ENCODE measurements at regions not wholly inside any gene's neighbourhood (a gene's known extent, or its start where the extent isn't known, plus 50 kb on each side); places are given as distances from the start of the nearest gene placed in this dataset.

DNA sequence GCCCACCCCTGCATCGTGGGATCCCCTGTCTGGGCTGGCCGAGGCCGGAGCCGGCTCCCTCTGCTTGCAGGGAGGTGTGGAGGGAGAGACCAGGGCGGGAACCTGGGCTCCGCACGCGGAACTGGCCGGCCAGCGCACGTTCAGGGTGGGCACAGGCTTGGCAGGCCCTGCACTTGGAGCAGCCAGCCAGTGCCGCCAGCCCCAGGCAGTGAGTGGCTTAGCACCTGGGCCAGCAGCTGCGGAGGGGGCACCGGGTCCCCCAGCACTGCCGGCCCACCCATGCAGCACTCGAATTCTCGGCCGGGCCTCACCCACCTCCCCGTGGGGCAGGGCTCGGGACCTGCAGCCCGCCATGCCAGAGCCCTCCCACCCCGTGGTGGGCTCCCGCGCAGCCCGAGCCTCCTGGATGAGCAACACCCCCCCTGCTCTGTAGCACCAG, 422.6 kb downstream of the AMY1C start:
- Mint-ChIP-seq H3K4me3 (no peak overlapping the region), H3K9me3 (peaks cover 15 to 18% (median 16%) of the 10 kb centered on the region in 3 donors), H3K36me3 (no peaks in the 10 kb centered on the region), H3K27me3 (no peaks in the 10 kb centered on the region), H3K4me1 (no peaks in the 10 kb centered on the region), H3K27ac (no peak overlapping the region)
- WGBS (ENCODE audit: insufficient coverage): 88% methylated on average over 15 of the region's 25 CpGs
- ATAC-seq (replicated peaks in 1 of 4): no peak
- no peak overlapping the region for H3K4me3 ChIP-seq (ENCODE audit: control insufficient read depth in 1 of 2, extremely low read depth in 1 of 2, low read length in 1 of 2)
- ChIA-PET POLR2A (no interaction called here), CTCF (no interaction called here)
- no peak overlapping the region for H3K27ac ChIP-seq (ENCODE audit: low read length)
- H3K4me1 ChIP-seq (ENCODE audit: control insufficient read depth in 1 of 2, extremely low read depth in 1 of 2, insufficient read depth in 2 of 2, low read length in 2 of 2): no peaks in the 10 kb centered on the region
- H3K9me3 ChIP-seq: peaks cover 2% of the 10 kb centered on the region
- H3K27me3 ChIP-seq (replicated peaks in 1 of 2; ENCODE audit: control insufficient read depth in 2 of 2, extremely low read depth in 1 of 2, insufficient read depth in 2 of 2, low read length in 1 of 2): no peaks in the 10 kb centered on the region
- no peak for DNase-seq
- no peaks in the 10 kb centered on the region for H3K36me3 ChIP-seq (ENCODE audit: control insufficient read depth in 2 of 2, extremely low read depth in 1 of 2, insufficient read depth in 1 of 2, low read length in 1 of 2)

DNA sequence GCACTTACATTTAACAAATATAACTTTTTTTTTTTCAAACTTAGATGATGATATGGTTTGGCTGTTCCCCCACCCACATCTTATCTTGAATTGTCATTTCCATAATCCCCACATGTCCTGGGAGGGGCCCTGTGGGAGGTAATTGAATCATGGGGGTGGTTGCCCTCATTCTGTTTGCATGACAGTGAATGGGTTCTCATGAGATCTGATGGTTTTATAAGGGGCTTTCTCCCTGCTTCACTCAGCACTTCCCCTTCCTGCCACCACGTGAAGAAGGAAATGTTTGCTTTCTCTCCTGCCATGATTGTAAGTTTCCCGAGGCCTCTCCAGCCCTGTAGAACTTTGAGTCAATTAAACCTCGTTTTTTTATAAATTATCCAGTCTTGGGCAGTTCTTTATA, 432.6 kb downstream of the AMY1C start:
- H3K36me3 ChIP-seq (ENCODE audit: control insufficient read depth in 2 of 2, extremely low read depth in 1 of 2, insufficient read depth in 1 of 2, low read length in 1 of 2): no peaks in the 10 kb centered on the region
- WGBS (ENCODE audit: insufficient coverage): no CpG with 5 or more reads among the region's 3 CpGs
- no peak overlapping the region for H3K4me3 Mint-ChIP-seq
- H3K36me3 Mint-ChIP-seq: no peaks in the 10 kb centered on the region
- no peak overlapping the region for H3K27ac ChIP-seq (ENCODE audit: low read length)
- H3K27ac Mint-ChIP-seq: no peak overlapping the region
- ChIA-PET POLR2A (no interaction called here), CTCF (no interaction called here)
- H3K27me3 Mint-ChIP-seq: no peaks in the 10 kb centered on the region
- H3K27me3 ChIP-seq (replicated peaks in 1 of 2; ENCODE audit: control insufficient read depth in 2 of 2, extremely low read depth in 1 of 2, insufficient read depth in 2 of 2, low read length in 1 of 2): no peaks in the 10 kb centered on the region
- no peaks in the 10 kb centered on the region for H3K4me1 ChIP-seq (ENCODE audit: control insufficient read depth in 1 of 2, extremely low read depth in 1 of 2, insufficient read depth in 2 of 2, low read length in 2 of 2)
- H3K4me3 ChIP-seq (ENCODE audit: control insufficient read depth in 1 of 2, extremely low read depth in 1 of 2, low read length in 1 of 2): no peak overlapping the region
- H3K4me1 Mint-ChIP-seq: no peaks in the 10 kb centered on the region
- ATAC-seq (replicated peaks in 1 of 4) (no peak), DNase-seq (no peak)
- no peaks in the 10 kb centered on the region for H3K9me3 ChIP-seq
- peaks cover 5 to 12% (median 8%) of the 10 kb centered on the region in 3 donors for H3K9me3 Mint-ChIP-seq

DNA sequence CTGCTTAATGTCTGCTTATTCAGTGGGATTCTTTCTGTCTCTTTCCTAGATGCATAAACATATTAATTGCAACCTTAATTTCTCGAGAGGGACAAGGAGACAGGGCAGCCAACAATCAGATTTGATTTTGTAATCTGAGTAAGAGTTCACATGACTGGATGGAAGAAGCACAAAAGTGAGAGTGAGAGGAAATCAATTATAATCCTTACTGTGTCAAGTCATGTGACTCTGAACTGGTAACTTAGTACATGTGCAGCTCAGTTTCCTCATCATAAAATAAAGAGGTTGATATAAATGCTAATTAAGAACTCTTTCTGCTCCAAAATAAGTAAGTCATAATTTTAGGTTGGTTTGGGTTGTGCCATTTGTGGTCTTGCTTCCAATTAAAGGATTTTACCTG, 439.5 kb downstream of the AMY1C start:
- H3K9me3 Mint-ChIP-seq: peaks cover 13 to 23% (median 19%) of the 10 kb centered on the region in 3 donors
- ATAC-seq (replicated peaks in 1 of 4) (no peak), DNase-seq (no peak)
- H3K4me3 Mint-ChIP-seq: no peak overlapping the region
- no peaks in the 10 kb centered on the region for H3K27me3 ChIP-seq (replicated peaks in 1 of 2; ENCODE audit: control insufficient read depth in 2 of 2, extremely low read depth in 1 of 2, insufficient read depth in 2 of 2, low read length in 1 of 2)
- ChIA-PET CTCF (no interaction called here), POLR2A (no interaction called here)
- no CpG with 5 or more reads among the region's 1 CpG for WGBS (ENCODE audit: insufficient coverage)
- H3K9me3 ChIP-seq: no peaks in the 10 kb centered on the region
- no peaks in the 10 kb centered on the region for H3K4me1 Mint-ChIP-seq
- no peaks in the 10 kb centered on the region for H3K36me3 ChIP-seq (ENCODE audit: control insufficient read depth in 2 of 2, extremely low read depth in 1 of 2, insufficient read depth in 1 of 2, low read length in 1 of 2)
- H3K27ac ChIP-seq (ENCODE audit: low read length): no peak overlapping the region
- H3K36me3 Mint-ChIP-seq: no peaks in the 10 kb centered on the region
- no peaks in the 10 kb centered on the region for H3K27me3 Mint-ChIP-seq
- no peak overlapping the region for H3K4me3 ChIP-seq (ENCODE audit: control insufficient read depth in 1 of 2, extremely low read depth in 1 of 2, low read length in 1 of 2)
- no peak overlapping the region for H3K27ac Mint-ChIP-seq
- no peaks in the 10 kb centered on the region for H3K4me1 ChIP-seq (ENCODE audit: control insufficient read depth in 1 of 2, extremely low read depth in 1 of 2, insufficient read depth in 2 of 2, low read length in 2 of 2)

DNA sequence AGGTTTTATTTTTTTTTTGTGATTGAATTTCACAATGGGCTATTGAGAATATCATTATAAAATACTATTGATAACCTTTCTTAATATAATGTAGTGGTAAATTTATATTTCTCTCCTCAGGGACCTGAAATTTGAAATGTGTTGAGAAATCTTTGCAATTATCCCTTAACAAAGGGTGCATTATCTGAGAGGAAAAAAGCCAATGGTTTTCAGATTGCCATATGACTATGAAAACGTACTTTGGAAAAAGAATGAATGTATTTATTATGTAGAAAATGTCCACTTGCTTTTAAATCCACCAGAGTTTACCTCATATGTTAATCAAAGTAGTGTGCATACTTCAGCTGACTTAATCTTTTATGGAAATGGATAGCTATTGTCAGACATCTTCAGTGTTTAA, 441.1 kb downstream of the AMY1C start:
- no peak overlapping the region for H3K27ac Mint-ChIP-seq
- no peak overlapping the region for H3K4me3 Mint-ChIP-seq
- DNase-seq (no peak), ATAC-seq (replicated peaks in 1 of 4) (no peak)
- no CpG with 5 or more reads among the region's 1 CpG for WGBS (ENCODE audit: insufficient coverage)
- POLR2A ChIA-PET: no interaction called here
- H3K4me3 ChIP-seq (ENCODE audit: control insufficient read depth in 1 of 2, extremely low read depth in 1 of 2, low read length in 1 of 2): no peak overlapping the region
- no peaks in the 10 kb centered on the region for H3K4me1 ChIP-seq (ENCODE audit: control insufficient read depth in 1 of 2, extremely low read depth in 1 of 2, insufficient read depth in 2 of 2, low read length in 2 of 2)
- no peaks in the 10 kb centered on the region for H3K36me3 Mint-ChIP-seq
- no peaks in the 10 kb centered on the region for H3K36me3 ChIP-seq (ENCODE audit: control insufficient read depth in 2 of 2, extremely low read depth in 1 of 2, insufficient read depth in 1 of 2, low read length in 1 of 2)
- H3K9me3 ChIP-seq: no peaks in the 10 kb centered on the region
- H3K9me3 Mint-ChIP-seq: peaks cover 16 to 33% (median 19%) of the 10 kb centered on the region in 3 donors
- CTCF ChIA-PET: no interaction called here
- H3K4me1 Mint-ChIP-seq: no peaks in the 10 kb centered on the region
- H3K27me3 ChIP-seq (replicated peaks in 1 of 2; ENCODE audit: control insufficient read depth in 2 of 2, extremely low read depth in 1 of 2, insufficient read depth in 2 of 2, low read length in 1 of 2): no peaks in the 10 kb centered on the region
- no peaks in the 10 kb centered on the region for H3K27me3 Mint-ChIP-seq
- no peak overlapping the region for H3K27ac ChIP-seq (ENCODE audit: low read length)

DNA sequence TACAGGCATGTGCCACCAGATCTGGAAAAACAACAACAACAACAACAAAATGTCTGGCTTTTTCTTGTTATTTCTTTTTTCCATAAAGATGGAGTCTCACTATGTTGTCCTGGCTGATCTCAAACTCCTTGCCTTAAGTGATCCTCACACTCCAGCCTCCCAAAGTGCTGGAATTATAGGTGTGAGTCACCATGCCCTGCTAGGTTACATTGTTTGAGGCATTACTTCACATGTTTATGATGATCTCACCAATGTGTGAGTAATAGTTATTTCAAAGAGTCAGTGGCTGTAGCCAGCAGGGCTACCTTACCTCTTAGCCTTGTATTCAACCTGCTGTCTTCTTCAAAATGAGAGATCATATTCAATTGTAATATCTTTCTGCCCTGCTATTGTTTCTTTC, 445.7 kb downstream of the AMY1C start:
- no peak overlapping the region for H3K27ac ChIP-seq (ENCODE audit: low read length)
- ATAC-seq (replicated peaks in 1 of 4) (no peak), DNase-seq (no peak)
- Mint-ChIP-seq H3K9me3 (peaks cover 11 to 42% (median 17%) of the 10 kb centered on the region in 3 donors), H3K4me1 (no peaks in the 10 kb centered on the region), H3K4me3 (no peak overlapping the region), H3K27ac (no peak overlapping the region), H3K27me3 (no peaks in the 10 kb centered on the region), H3K36me3 (no peaks in the 10 kb centered on the region)
- H3K4me1 ChIP-seq (ENCODE audit: control insufficient read depth in 1 of 2, extremely low read depth in 1 of 2, insufficient read depth in 2 of 2, low read length in 2 of 2): no peaks in the 10 kb centered on the region
- no peak overlapping the region for H3K4me3 ChIP-seq (ENCODE audit: control insufficient read depth in 1 of 2, extremely low read depth in 1 of 2, low read length in 1 of 2)
- H3K9me3 ChIP-seq: no peaks in the 10 kb centered on the region
- no peaks in the 10 kb centered on the region for H3K27me3 ChIP-seq (replicated peaks in 1 of 2; ENCODE audit: control insufficient read depth in 2 of 2, extremely low read depth in 1 of 2, insufficient read depth in 2 of 2, low read length in 1 of 2)
- ChIA-PET POLR2A (no interaction called here), CTCF (no interaction called here)
- no peaks in the 10 kb centered on the region for H3K36me3 ChIP-seq (ENCODE audit: control insufficient read depth in 2 of 2, extremely low read depth in 1 of 2, insufficient read depth in 1 of 2, low read length in 1 of 2)

DNA sequence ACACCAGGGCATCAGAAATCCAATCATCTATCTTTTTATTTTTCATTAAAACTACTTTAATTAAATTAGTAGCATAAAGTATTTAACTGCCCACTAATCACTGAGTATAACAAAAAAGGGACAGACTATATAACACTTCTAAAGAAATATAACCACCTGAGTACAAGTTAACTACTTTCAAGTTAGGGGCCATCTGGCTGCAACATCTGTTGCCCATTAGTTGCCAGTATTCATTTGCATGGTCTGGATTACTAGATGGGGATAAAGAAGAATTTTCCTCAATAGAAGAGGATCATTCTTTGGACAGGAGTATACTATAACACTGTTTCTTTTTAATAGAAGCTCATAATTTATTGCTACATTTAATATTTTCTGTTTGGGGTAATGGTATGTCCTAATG, 446.4 kb downstream of the AMY1C start:
- Histone ChIP-seq H3K4me3 (ENCODE audit: control insufficient read depth in 1 of 2, extremely low read depth in 1 of 2, low read length in 1 of 2) (no peak overlapping the region), H3K27me3 (replicated peaks in 1 of 2; ENCODE audit: control insufficient read depth in 2 of 2, extremely low read depth in 1 of 2, insufficient read depth in 2 of 2, low read length in 1 of 2) (no peaks in the 10 kb centered on the region), H3K27ac (ENCODE audit: low read length) (no peak overlapping the region), H3K36me3 (ENCODE audit: control insufficient read depth in 2 of 2, extremely low read depth in 1 of 2, insufficient read depth in 1 of 2, low read length in 1 of 2) (no peaks in the 10 kb centered on the region), H3K4me1 (ENCODE audit: control insufficient read depth in 1 of 2, extremely low read depth in 1 of 2, insufficient read depth in 2 of 2, low read length in 2 of 2) (no peaks in the 10 kb centered on the region), H3K9me3 (peaks cover 4% of the 10 kb centered on the region)
- Mint-ChIP-seq H3K9me3 (peaks cover 11 to 42% (median 17%) of the 10 kb centered on the region in 3 donors), H3K4me3 (no peak overlapping the region), H3K36me3 (no peaks in the 10 kb centered on the region), H3K27ac (no peak overlapping the region), H3K4me1 (no peaks in the 10 kb centered on the region), H3K27me3 (no peaks in the 10 kb centered on the region)
- ATAC-seq (replicated peaks in 1 of 4) (no peak), DNase-seq (no peak)
- ChIA-PET POLR2A (no interaction called here), CTCF (no interaction called here)

DNA sequence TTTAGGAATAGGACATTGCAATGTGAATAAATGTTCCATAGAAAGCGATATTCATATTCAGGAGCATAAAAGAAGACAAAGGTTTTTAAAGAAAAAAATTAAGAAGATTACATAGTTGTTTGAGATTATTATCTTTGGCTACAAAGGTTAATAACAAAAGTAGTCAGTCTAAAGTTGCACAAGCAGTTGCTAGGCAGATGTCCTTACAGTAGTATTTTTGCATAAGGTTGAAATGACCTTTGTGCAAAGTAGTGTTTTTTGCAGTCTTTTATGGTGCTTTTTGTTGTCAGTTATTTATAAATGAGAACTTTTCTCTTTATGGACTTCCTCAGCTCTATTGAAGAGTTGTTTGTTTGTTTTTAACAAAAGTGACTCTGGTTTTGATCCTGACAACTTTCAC, 447.8 kb downstream of the AMY1C start:
- Mint-ChIP-seq H3K36me3 (no peaks in the 10 kb centered on the region), H3K9me3 (peaks cover 11 to 40% (median 11%) of the 10 kb centered on the region in 3 donors), H3K4me3 (no peak overlapping the region), H3K4me1 (no peaks in the 10 kb centered on the region), H3K27me3 (no peaks in the 10 kb centered on the region), H3K27ac (no peak overlapping the region)
- Histone ChIP-seq H3K9me3 (peaks cover 4% of the 10 kb centered on the region), H3K27ac (ENCODE audit: low read length) (no peak overlapping the region), H3K4me3 (ENCODE audit: control insufficient read depth in 1 of 2, extremely low read depth in 1 of 2, low read length in 1 of 2) (no peak overlapping the region), H3K36me3 (ENCODE audit: control insufficient read depth in 2 of 2, extremely low read depth in 1 of 2, insufficient read depth in 1 of 2, low read length in 1 of 2) (no peaks in the 10 kb centered on the region), H3K4me1 (ENCODE audit: control insufficient read depth in 1 of 2, extremely low read depth in 1 of 2, insufficient read depth in 2 of 2, low read length in 2 of 2) (no peaks in the 10 kb centered on the region), H3K27me3 (replicated peaks in 1 of 2; ENCODE audit: control insufficient read depth in 2 of 2, extremely low read depth in 1 of 2, insufficient read depth in 2 of 2, low read length in 1 of 2) (no peaks in the 10 kb centered on the region)
- ATAC-seq (replicated peaks in 1 of 4): no peak
- ChIA-PET POLR2A (no interaction called here), CTCF (no interaction called here)
- WGBS (ENCODE audit: insufficient coverage): no CpG with 5 or more reads among the region's 1 CpG
- no peak for DNase-seq
